HUES64 (cell line): ENCODE measurements at regions not wholly inside any gene's neighbourhood (a gene's known extent, or its start where the extent isn't known, plus 50 kb on each side); places are given as distances from the start of the nearest gene placed in this dataset.

Source experiments
- H3K27ac ChIP-seq: 2 replicates; pipeline ENCODE4 v1.7.0; 2013; ENCODE audit warnings: low read depth, low read length, inconsistent platforms
- H3K27me3 ChIP-seq: 2 replicates; pipeline ENCODE4 v1.6.1; 2013; ENCODE audit warnings: mild to moderate bottlenecking, low read length; ENCODE audit not compliant: insufficient read depth
- H3K36me3 ChIP-seq: 2 replicates; pipeline ENCODE4 v1.6.1; 2013; ENCODE audit warnings: mild to moderate bottlenecking, low read length; ENCODE audit not compliant: insufficient read depth
- H3K4me1 ChIP-seq: 2 replicates; pipeline ENCODE4 v1.6.1; 2013; ENCODE audit warnings: mild to moderate bottlenecking, low read length, moderate library complexity; ENCODE audit not compliant: insufficient read depth
- H3K4me3 ChIP-seq: 2 replicates; pipeline ENCODE4 v1.5.1; 2013; ENCODE audit warnings: mild to moderate bottlenecking, low read length, moderate library complexity
- H3K9ac ChIP-seq: 2 replicates; pipeline ENCODE4 v1.6.1; 2013; ENCODE audit warnings: mild to moderate bottlenecking, low read depth, low read length
- H3K9me3 ChIP-seq: 2 replicates; pipeline ENCODE4 v1.6.1; 2013; ENCODE audit warnings: low read depth, low read length; ENCODE audit not compliant: insufficient read depth
- WGBS: fragments of 150-250, 120-280 bp; methylation state at CpG from one replicate; pipeline ENCODE4 v1.1.7; 2013; ENCODE audit warnings: missing lambda C conversion rate; 5-methylcytosine and 5-hydroxymethylcytosine counted together

GRCh38 chr5:2266641-2267240 lies 384.0 kb upstream of the IRX4 start:
- H3K36me3 ChIP-seq: no peaks in the 10 kb centered on the region
- H3K4me3 ChIP-seq: no peak overlapping the region
- H3K9ac ChIP-seq: no peak overlapping the region
- no peaks in the 10 kb centered on the region for H3K27me3 ChIP-seq
- no peak overlapping the region for H3K27ac ChIP-seq
- 96% methylated on average over 9 of the region's 9 CpGs for WGBS
- H3K9me3 ChIP-seq: no peaks in the 10 kb centered on the region
- 0 out of 2 replicates have a peak, but pooled peaks cover 3% of the 10 kb centered on the region for H3K4me1 ChIP-seq

DNA sequence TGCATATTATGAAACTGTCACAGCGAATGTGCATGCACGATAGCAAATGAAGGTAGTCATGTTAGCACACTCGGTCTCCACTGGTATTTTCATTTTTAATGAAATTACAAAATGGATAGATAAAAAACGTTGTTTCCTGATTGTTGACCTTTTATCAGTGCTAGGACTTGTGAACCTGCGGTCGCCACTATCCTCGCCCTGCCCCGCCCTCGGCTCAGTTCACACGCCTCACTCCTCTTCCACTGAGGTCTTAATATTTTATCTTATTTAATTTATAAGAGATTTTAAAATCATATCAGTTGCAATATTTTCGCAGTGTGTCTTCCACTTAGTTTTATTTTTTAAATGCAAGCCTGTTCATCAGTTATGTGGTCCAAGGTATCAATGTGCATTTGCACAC lies 382.6 kb upstream of the IRX4 start:
- Histone ChIP-seq H3K4me1 (no peaks in the 10 kb centered on the region), H3K27me3 (no peaks in the 10 kb centered on the region)
- 90% methylated on average over 9 of the region's 11 CpGs for WGBS

GRCh38 chr5:2263763-2264162 lies 381.0 kb upstream of the IRX4 start:
- Histone ChIP-seq H3K9me3 (no peaks in the 10 kb centered on the region), H3K27me3 (no peaks in the 10 kb centered on the region), H3K9ac (no peak overlapping the region), H3K27ac (no peak overlapping the region), H3K4me1 (no peaks in the 10 kb centered on the region), H3K4me3 (no peak overlapping the region), H3K36me3 (no peaks in the 10 kb centered on the region)
- 92% methylated on average over 12 of the region's 12 CpGs for WGBS

More for the DNA sequence above, 382.6 kb upstream of the IRX4 start:
- no peak overlapping the region for H3K9ac ChIP-seq
- no peaks in the 10 kb centered on the region for H3K36me3 ChIP-seq
- H3K4me3 ChIP-seq: no peak overlapping the region
- H3K27ac ChIP-seq: no peak overlapping the region
- H3K9me3 ChIP-seq: no peaks in the 10 kb centered on the region

- WGBS: 85% methylated on average over 9 of the region's 9 CpGs
- Histone ChIP-seq H3K27ac (no peak overlapping the region), H3K4me1 (no peaks in the 10 kb centered on the region), H3K4me3 (no peak overlapping the region), H3K9ac (no peak overlapping the region), H3K27me3 (no peaks in the 10 kb centered on the region), H3K9me3 (no peaks in the 10 kb centered on the region), H3K36me3 (no peaks in the 10 kb centered on the region)
Observed at GRCh38 chr5:2262620-2263019, 379.9 kb upstream of the IRX4 start.

- Histone ChIP-seq H3K4me3 (no peak overlapping the region), H3K27me3 (no peaks in the 10 kb centered on the region), H3K4me1 (no peaks in the 10 kb centered on the region), H3K27ac (no peak overlapping the region), H3K9ac (no peak overlapping the region), H3K36me3 (no peaks in the 10 kb centered on the region), H3K9me3 (no peaks in the 10 kb centered on the region)
- WGBS: 93% methylated on average over 32 of the region's 32 CpGs
Observed at GRCh38 chr5:2261004-2261703, 378.4 kb upstream of the IRX4 start.

GRCh38 chr5:2260211-2261003 lies 377.7 kb upstream of the IRX4 start:
- H3K9ac ChIP-seq: no peak overlapping the region
- H3K27ac ChIP-seq: no peak overlapping the region
- 94% methylated on average over 23 of the region's 23 CpGs for WGBS
- H3K4me1 ChIP-seq: no peaks in the 10 kb centered on the region
- no peak overlapping the region for H3K4me3 ChIP-seq
- no peaks in the 10 kb centered on the region for H3K9me3 ChIP-seq
- H3K27me3 ChIP-seq: no peaks in the 10 kb centered on the region
- H3K36me3 ChIP-seq: no peaks in the 10 kb centered on the region

DNA sequence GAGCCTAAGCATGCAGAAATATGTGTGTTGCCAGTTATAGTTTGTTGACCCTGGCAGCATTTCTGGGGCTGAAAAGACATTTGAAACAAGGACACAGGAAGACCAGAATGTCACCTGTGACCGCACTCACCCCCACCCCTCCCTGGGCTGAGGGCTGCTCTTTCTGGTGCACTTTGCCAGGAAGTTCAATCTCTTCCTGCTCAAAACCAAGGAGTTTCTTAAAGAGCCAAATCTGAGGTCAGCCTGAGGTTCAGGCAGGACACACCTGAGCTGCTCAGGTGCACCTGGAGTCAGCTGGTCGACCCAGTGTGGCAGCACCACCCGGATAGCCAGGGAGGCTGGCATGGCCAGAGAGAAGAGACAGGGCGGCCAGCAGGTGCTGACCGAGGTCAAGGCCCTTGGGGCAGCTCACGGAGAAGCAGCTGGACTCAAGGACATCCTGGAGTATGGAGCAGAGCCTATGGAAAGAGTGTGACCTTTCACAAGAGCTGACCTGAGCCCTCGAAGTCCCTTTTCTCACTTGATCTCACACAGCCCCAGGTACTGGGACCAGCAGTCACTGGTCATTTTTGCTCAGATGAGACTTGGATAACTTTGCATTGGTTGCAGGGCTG lies 376.9 kb upstream of the IRX4 start:
- Histone ChIP-seq H3K4me1 (no peaks in the 10 kb centered on the region; the same call in 1 of the 2 replicates), H3K36me3 (no peaks in the 10 kb centered on the region), H3K4me3 (no peak overlapping the region), H3K27me3 (no peaks in the 10 kb centered on the region), H3K9me3 (no peaks in the 10 kb centered on the region), H3K27ac (no peak overlapping the region), H3K9ac (no peak overlapping the region)
- WGBS: 88% methylated on average over 7 of the region's 7 CpGs

- no peaks in the 10 kb centered on the region for H3K9me3 ChIP-seq
- H3K9ac ChIP-seq: no peak overlapping the region
- no peaks in the 10 kb centered on the region for H3K27me3 ChIP-seq
- H3K4me3 ChIP-seq: no peak overlapping the region
- WGBS: 89% methylated on average over 8 of the region's 8 CpGs
- no peaks in the 10 kb centered on the region for H3K36me3 ChIP-seq
- H3K27ac ChIP-seq: no peak overlapping the region
- no peaks in the 10 kb centered on the region; the same call in 1 of the 2 replicates for H3K4me1 ChIP-seq
Observed at GRCh38 chr5:2258861-2259260, 376.1 kb upstream of the IRX4 start.

GRCh38 chr5:2257326-2258244 lies 374.9 kb upstream of the IRX4 start:
- Histone ChIP-seq H3K27me3 (no peaks in the 10 kb centered on the region), H3K9ac (no peak overlapping the region), H3K27ac (no peak overlapping the region), H3K9me3 (no peaks in the 10 kb centered on the region), H3K4me3 (no peak overlapping the region), H3K36me3 (no peaks in the 10 kb centered on the region), H3K4me1 (no peaks in the 10 kb centered on the region; the same call in 1 of the 2 replicates)
- WGBS: 94% methylated on average over 20 of the region's 20 CpGs

DNA sequence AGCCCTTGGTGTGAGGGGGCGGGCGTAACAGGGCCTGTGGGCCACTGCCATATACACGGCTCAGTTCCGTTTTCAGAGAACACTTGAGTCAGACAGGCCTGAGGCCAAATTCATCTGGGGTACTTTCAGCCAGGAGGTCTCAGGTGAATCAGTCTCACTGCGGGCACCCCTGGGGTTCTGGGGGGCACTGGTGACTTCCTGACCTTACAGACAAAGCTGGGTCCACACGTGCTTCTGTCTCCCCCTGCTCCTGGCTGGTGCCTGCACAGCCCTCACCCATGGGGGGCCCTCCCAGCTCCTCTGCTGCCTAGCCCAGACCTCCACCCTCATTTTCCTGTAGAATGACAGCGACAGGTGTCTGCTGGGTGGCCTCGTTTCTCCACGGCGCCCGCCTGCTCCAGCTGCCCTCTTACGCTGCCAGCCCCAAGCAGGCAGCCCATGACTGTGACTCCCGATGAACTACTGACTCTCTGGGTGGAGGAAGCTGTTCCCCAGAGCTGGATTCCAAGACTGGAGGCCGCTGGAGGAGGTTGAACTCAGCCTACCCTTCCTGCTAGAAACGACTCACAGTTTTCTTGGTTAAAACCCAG lies 374.1 kb upstream of the IRX4 start:
- no peaks in the 10 kb centered on the region; the same call in 1 of the 2 replicates for H3K4me1 ChIP-seq
- no peak overlapping the region for H3K9ac ChIP-seq
- no peak overlapping the region for H3K4me3 ChIP-seq
- WGBS: 94% methylated on average over 14 of the region's 15 CpGs
- no peaks in the 10 kb centered on the region for H3K27me3 ChIP-seq
- no peaks in the 10 kb centered on the region for H3K36me3 ChIP-seq
- no peaks in the 10 kb centered on the region for H3K9me3 ChIP-seq
- H3K27ac ChIP-seq: no peak overlapping the region
